ENCODE measurements at regions not wholly inside any gene's neighbourhood (a gene's known extent, or its start where the extent isn't known, plus 50 kb on each side); places are given as distances from the start of the nearest gene placed in this dataset.

- DNase-seq (ENCODE audit: insufficient read length, low spot score) (no peak), FAIRE-seq (no peak)
These were observed 50.3 kb downstream of the SHANK2 start for GRCh38 chr11:71201936-71202597.

GRCh38 chr11:71201231-71201630, 51.1 kb downstream of the SHANK2 start:
- DNase-seq (ENCODE audit: insufficient read length, low spot score) (no peak), FAIRE-seq (no peak)

- FAIRE-seq (no peak), DNase-seq (ENCODE audit: insufficient read length, low spot score) (no peak)
These were observed 51.6 kb downstream of the SHANK2 start for GRCh38 chr11:71200761-71201160.

GRCh38 chr11:71200172-71200716, 52.1 kb downstream of the SHANK2 start:
- FAIRE-seq, result no peak
- DNase-seq (ENCODE audit: insufficient read length, low spot score), result no peak

GRCh38 chr11:71199226-71199820, 53.1 kb downstream of the SHANK2 start:
- FAIRE-seq (no peak), DNase-seq (ENCODE audit: insufficient read length, low spot score) (no peak)

GRCh38 chr11:71198823-71199165, 53.6 kb downstream of the SHANK2 start:
- no peak for DNase-seq (ENCODE audit: insufficient read length, low spot score)
- FAIRE-seq, result no peak

- FAIRE-seq (no peak), DNase-seq (ENCODE audit: insufficient read length, low spot score) (no peak)
These were observed 54.1 kb downstream of the SHANK2 start for GRCh38 chr11:71198141-71198822.

GRCh38 chr11:71197096-71197495, 55.3 kb downstream of the SHANK2 start:
- no peak for FAIRE-seq

GRCh38 chr11:71194710-71195109, 57.7 kb downstream of the SHANK2 start:
- DNase-seq (ENCODE audit: insufficient read length, low spot score), result no peak
- no peak for FAIRE-seq

More at GRCh38 chr11:71197096-71197495, 55.3 kb downstream of the SHANK2 start:
- DNase-seq (ENCODE audit: insufficient read length, low spot score), result no peak

- no peak for DNase-seq (ENCODE audit: insufficient read length, low spot score)
- FAIRE-seq, result no peak
These were observed 58.9 kb downstream of the SHANK2 start for GRCh38 chr11:71193431-71193830.

GRCh38 chr11:71192629-71193028, 59.7 kb downstream of the SHANK2 start:
- no peak for DNase-seq (ENCODE audit: insufficient read length, low spot score)
- FAIRE-seq, result no peak

- DNase-seq (ENCODE audit: insufficient read length, low spot score) (no peak), FAIRE-seq (no peak)
These were observed 61.2 kb downstream of the SHANK2 start for GRCh38 chr11:71191201-71191600.

GRCh38 chr11:71190551-71190950, 61.8 kb downstream of the SHANK2 start:
- FAIRE-seq, result no peak

GRCh38 chr11:71189768-71190315, 62.5 kb downstream of the SHANK2 start:
- DNase-seq (ENCODE audit: insufficient read length, low spot score) (no peak), FAIRE-seq (no peak)

More at GRCh38 chr11:71190551-71190950, 61.8 kb downstream of the SHANK2 start:
- no peak for DNase-seq (ENCODE audit: insufficient read length, low spot score)

- DNase-seq (ENCODE audit: insufficient read length, low spot score), result no peak
- FAIRE-seq, result no peak
These were observed 63.2 kb downstream of the SHANK2 start for GRCh38 chr11:71188886-71189767.

GRCh38 chr11:71188073-71188472, 64.3 kb downstream of the SHANK2 start:
- FAIRE-seq (no peak), DNase-seq (ENCODE audit: insufficient read length, low spot score) (no peak)

- FAIRE-seq, result no peak
These were observed 65.6 kb downstream of the SHANK2 start for GRCh38 chr11:71186806-71187205.

GRCh38 chr11:71185411-71185810, 67.0 kb downstream of the SHANK2 start:
- DNase-seq (ENCODE audit: insufficient read length, low spot score), result no peak
- no peak for FAIRE-seq

More at GRCh38 chr11:71186806-71187205, 65.6 kb downstream of the SHANK2 start:
- no peak for DNase-seq (ENCODE audit: insufficient read length, low spot score)

- DNase-seq (ENCODE audit: insufficient read length, low spot score) (no peak), FAIRE-seq (no peak)
These were observed 67.8 kb downstream of the SHANK2 start for GRCh38 chr11:71184421-71185210.

GRCh38 chr11:71183878-71184277, 68.5 kb downstream of the SHANK2 start:
- DNase-seq (ENCODE audit: insufficient read length, low spot score) (no peak), FAIRE-seq (no peak)

Data from GM19239 (cell line).